ENCODE measurements at regions not wholly inside any gene's neighbourhood (a gene's known extent, or its start where the extent isn't known, plus 50 kb on each side); places are given as distances from the start of the nearest gene placed in this dataset.
"Not testable (repeated sequence)": the region's sequence is repeated elsewhere in the genome, so short reads cannot be mapped to it uniquely, and the experiment has no call there.

DNA sequence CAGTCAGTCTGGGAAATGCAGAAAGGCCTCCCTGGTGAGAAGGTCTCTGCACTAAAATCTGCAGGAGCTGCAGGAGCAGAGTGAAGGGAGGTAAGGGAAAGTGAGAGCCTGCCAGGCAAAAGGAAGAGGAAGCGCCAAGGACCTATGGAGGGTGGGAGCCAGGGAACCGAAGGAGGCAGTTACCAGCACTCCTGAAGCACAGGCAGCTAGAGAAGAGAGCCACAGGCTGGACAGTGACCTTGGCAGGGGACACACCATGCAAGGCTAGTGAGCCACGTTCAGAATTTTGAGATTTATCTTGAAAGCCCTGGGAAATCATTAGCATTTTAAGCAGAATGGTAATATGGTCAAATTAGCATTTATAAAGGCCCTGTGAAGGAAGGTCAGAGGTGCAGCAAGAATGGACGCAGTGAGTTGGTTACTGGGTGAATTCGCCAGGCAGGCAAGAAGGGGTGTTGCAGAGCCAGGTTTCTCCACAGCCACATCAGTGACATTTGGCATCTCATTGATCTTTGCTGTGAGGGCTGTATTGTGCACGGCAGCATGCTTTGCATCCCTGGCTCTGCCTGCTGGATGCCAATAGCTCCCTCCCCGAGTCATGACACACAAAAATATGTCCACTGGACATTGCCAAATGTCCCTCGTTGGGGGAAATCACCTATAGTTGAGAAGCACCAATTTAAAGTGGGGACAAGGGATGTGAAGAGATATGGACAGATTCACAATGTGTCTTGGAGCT is 54.7 kb upstream of the LANCL2 start:
- DNase-seq (ENCODE audit: insufficient read length, low spot score) (no peak), FAIRE-seq (no peak)
- TF ChIP-seq, protein P1, sequence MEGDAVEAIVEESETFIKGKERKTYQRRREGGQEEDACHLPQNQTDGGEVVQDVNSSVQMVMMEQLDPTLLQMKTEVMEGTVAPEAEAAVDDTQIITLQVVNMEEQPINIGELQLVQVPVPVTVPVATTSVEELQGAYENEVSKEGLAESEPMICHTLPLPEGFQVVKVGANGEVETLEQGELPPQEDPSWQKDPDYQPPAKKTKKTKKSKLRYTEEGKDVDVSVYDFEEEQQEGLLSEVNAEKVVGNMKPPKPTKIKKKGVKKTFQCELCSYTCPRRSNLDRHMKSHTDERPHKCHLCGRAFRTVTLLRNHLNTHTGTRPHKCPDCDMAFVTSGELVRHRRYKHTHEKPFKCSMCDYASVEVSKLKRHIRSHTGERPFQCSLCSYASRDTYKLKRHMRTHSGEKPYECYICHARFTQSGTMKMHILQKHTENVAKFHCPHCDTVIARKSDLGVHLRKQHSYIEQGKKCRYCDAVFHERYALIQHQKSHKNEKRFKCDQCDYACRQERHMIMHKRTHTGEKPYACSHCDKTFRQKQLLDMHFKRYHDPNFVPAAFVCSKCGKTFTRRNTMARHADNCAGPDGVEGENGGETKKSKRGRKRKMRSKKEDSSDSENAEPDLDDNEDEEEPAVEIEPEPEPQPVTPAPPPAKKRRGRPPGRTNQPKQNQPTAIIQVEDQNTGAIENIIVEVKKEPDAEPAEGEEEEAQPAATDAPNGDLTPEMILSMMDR (IDR thresholded peaks at IDR 0.05; ENCODE audit: insufficient read depth, missing control alignments) = no peak

DNA sequence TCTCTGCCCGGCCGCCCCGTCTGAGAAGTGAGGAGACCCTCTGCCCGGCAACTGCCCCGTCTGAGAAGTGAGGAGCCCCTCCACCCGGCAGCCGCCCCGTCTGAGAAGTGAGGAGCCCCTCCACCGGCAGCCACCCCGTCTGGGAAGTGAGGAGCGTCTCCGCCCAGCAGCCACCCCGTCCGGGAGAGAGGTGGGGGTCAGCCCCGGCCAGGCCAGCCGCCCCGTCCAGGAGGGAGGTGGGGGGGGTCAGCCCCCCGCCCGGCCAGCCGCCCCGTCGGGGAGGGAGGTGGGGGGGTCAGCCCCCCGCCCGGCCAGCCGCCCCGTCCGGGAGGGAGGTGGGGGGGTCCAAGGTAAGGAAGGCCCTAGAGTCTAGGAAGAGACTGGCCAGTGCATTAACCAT is 53.2 kb upstream of the LANCL2 start:
- not testable (repeated sequence) for DNase-seq (ENCODE audit: insufficient read length, low spot score)

DNA sequence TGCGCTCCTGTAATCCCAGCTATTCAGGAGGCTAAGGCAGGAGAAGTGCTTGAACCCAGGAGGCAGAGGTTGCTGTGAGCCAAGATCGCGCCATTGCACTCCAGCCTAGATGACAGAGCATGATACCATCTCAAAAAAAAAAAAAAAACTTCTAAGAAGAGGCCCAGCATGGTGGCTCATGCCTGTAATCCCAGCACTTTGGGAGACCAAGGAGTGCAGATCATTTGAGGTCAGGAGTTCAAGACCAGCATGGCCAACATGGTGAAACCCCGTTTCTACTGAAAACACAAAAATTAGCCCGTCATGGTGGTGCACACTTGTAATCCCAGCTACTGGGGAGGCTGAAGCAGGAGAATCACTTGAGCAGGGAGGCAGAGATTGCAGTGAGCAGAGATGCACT is 51.5 kb upstream of the LANCL2 start:
- FAIRE-seq; DNase-seq (ENCODE audit: insufficient read length, low spot score): not testable (repeated sequence)

More for the DNA sequence above, 53.2 kb upstream of the LANCL2 start:
- not testable (repeated sequence) for FAIRE-seq

DNA sequence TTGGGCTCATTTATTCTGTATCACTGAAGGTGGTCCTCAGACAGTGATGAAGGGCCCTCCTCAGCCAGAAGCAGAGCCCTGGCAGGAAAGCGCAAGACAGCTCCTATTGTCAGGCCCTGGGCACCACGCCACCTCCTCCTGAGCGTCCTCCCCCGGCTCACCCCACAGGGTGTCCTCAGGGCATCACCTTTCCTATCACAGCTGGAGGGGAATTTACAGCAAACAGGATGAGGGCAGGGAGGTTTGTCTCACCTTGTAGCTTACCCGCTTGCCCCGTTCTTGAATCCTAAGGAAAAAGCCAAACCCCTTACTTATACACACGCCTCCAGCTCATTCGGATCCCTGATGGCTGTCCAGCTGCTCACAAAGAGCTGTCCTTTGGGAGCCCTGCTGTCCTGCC is 50.2 kb upstream of the LANCL2 start:
- TF ChIP-seq, protein P1 (IDR thresholded peaks at IDR 0.05; ENCODE audit: insufficient read depth, missing control alignments) = no peak
- DNase-seq (ENCODE audit: insufficient read length, low spot score) = no peak
- no peak for FAIRE-seq
